HL-60 (cell line): ENCODE measurements at regions not wholly inside any gene's neighbourhood (a gene's known extent, or its start where the extent isn't known, plus 50 kb on each side); places are given as distances from the start of the nearest gene placed in this dataset.

ENCODE experiments used
- DNase-seq, 2 experiments: peaks; one replicate each; pipeline ENCODE4 v3.0.0-alpha.2; 2010 to 2020; ENCODE audit warnings: low read depth in 1 of 2, low spot score in 1 of 2
- H3K27ac ChIP-seq: fragments of 250-450 bp; sonication (Bioruptor Pico); replicated peaks from 2 replicates; pipeline ENCODE4 v1.5.1; 2020; ENCODE audit warnings: mild to moderate bottlenecking, moderate library complexity
- H3K27me3 ChIP-seq: fragments of 250-450 bp; sonication (Bioruptor Pico); 2 replicates; pipeline ENCODE4 v1.5.1; 2021; ENCODE audit warnings: mild to moderate bottlenecking, moderate library complexity; ENCODE audit not compliant: insufficient read depth, poor library complexity, severe bottlenecking
- H3K4me3 ChIP-seq: replicated peaks from 2 replicates; pipeline ENCODE4 v1.5.1; 2011; ENCODE audit warnings: mild to moderate bottlenecking, control low read depth, low read length; ENCODE audit not compliant: insufficient read depth
- GABPA ChIP-seq: IDR thresholded peaks from 2 replicates; pipeline ENCODE4 v1.6.1; 2012; ENCODE audit warnings: low read depth
- POLR2AphosphoS5 ChIP-seq: IDR thresholded peaks from 2 replicates; pipeline ENCODE4 v1.6.1; 2012; ENCODE audit warnings: low read depth
- REST ChIP-seq: IDR thresholded peaks from 2 replicates; pipeline ENCODE4 v1.6.1; 2012; ENCODE audit warnings: low read depth; ENCODE audit not compliant: insufficient replicate concordance
- SPI1 ChIP-seq: IDR thresholded peaks from 2 replicates; pipeline ENCODE4 v1.6.1; 2012; ENCODE audit warnings: low read depth, mild to moderate bottlenecking, borderline replicate concordance
- TF ChIP-seq, protein P1 (sequence below): IDR thresholded peaks from one replicate; pipeline ENCODE4 v1.5.1; 2011; ENCODE audit warnings: low read length, control low read depth, inconsistent platforms; ENCODE audit not compliant: insufficient read depth

DNA sequence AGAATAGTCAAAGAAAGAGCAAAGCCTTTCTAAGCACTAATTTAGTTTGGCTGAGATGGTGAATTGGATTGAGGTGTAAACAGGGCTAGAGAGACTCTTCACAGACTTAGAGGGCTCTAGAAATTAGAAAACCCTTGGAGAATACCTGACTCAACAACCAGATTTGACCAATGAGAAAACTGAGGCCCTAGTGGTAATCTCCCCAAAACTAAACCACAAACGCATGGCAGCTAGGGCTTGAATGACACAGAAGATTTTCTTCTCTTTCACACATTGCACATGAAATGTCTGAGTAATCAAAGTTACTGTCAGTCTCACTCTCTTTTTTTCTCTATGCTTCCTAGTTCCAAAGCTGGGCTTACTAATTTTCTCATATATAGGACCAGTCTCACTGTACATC is 314.5 kb upstream of the KCNJ16 start:
- H3K27ac ChIP-seq, result no peak overlapping the region
- H3K4me3 ChIP-seq, result no peak overlapping the region
- H3K27me3 ChIP-seq, result no peaks in the 10 kb centered on the region
- DNase-seq, result no peak
- TF ChIP-seq, protein P1, sequence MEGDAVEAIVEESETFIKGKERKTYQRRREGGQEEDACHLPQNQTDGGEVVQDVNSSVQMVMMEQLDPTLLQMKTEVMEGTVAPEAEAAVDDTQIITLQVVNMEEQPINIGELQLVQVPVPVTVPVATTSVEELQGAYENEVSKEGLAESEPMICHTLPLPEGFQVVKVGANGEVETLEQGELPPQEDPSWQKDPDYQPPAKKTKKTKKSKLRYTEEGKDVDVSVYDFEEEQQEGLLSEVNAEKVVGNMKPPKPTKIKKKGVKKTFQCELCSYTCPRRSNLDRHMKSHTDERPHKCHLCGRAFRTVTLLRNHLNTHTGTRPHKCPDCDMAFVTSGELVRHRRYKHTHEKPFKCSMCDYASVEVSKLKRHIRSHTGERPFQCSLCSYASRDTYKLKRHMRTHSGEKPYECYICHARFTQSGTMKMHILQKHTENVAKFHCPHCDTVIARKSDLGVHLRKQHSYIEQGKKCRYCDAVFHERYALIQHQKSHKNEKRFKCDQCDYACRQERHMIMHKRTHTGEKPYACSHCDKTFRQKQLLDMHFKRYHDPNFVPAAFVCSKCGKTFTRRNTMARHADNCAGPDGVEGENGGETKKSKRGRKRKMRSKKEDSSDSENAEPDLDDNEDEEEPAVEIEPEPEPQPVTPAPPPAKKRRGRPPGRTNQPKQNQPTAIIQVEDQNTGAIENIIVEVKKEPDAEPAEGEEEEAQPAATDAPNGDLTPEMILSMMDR, result no peak
- TF ChIP-seq POLR2AphosphoS5, result no peak
- no peak for TF ChIP-seq SPI1
- TF ChIP-seq GABPA, result no peak
- TF ChIP-seq REST, result no peak

- Histone ChIP-seq H3K4me3 (no peak overlapping the region), H3K27ac (no peak overlapping the region), H3K27me3 (no peaks in the 10 kb centered on the region)
- DNase-seq, result no peak
- no peak for TF ChIP-seq GABPA
- TF ChIP-seq POLR2AphosphoS5, result no peak
- TF ChIP-seq, protein P1, result no peak
- TF ChIP-seq REST, result no peak
- no peak for TF ChIP-seq SPI1
Observed at GRCh38 chr17:69761011-69761410, 314.0 kb upstream of the KCNJ16 start.

- H3K27me3 ChIP-seq, result no peaks in the 10 kb centered on the region
- H3K4me3 ChIP-seq, result no peak overlapping the region
- no peak for TF ChIP-seq SPI1
- DNase-seq, result no peak
- H3K27ac ChIP-seq, result no peak overlapping the region
Observed at GRCh38 chr17:69761767-69762321, 313.2 kb upstream of the KCNJ16 start.

- H3K27ac ChIP-seq, result no peak overlapping the region
- no peaks in the 10 kb centered on the region for H3K27me3 ChIP-seq
- TF ChIP-seq SPI1, result no peak
- TF ChIP-seq REST, result no peak
- TF ChIP-seq, protein P1, result no peak
- TF ChIP-seq POLR2AphosphoS5, result no peak
- no peak for TF ChIP-seq GABPA
- no peak for DNase-seq
- no peak overlapping the region for H3K4me3 ChIP-seq
Observed at GRCh38 chr17:69762359-69762758, 312.7 kb upstream of the KCNJ16 start.
